HepG2 (cell line): ENCODE measurements at regions not wholly inside any gene's neighbourhood (a gene's known extent, or its start where the extent isn't known, plus 50 kb on each side); places are given as distances from the start of the nearest gene placed in this dataset.

ENCODE experiments used
- KLF16 ChIP-seq, 2 experiments: sonication (generic) in 1 of 2; formaldehyde crosslinking in 1 of 2; IDR thresholded peaks; 2 replicates each; pipeline versions ENCODE4 v1.6.1 to v1.8.0; 2016 to 2023; ENCODE audit warnings: missing genetic modification reagents in 2 of 2, missing compliant biosample characterization in 1 of 2
- NFE2L2 ChIP-seq: fragments of 150-350 bp; IDR thresholded peaks from 2 replicates; pipeline ENCODE4 v1.6.1; 2014; ENCODE audit warnings: low read length
- NR1H2 ChIP-seq: sonication (generic); formaldehyde crosslinking; IDR thresholded peaks from 2 replicates; pipeline ENCODE4 v1.8.1; 2022; ENCODE audit warnings: low read depth, missing genetic modification reagents, borderline replicate concordance
- PRPF4 ChIP-seq: fragments of 200-400 bp; formaldehyde crosslinking; IDR thresholded peaks from 2 replicates; pipeline ENCODE4 v1.6.1; 2016; ENCODE audit warnings: low read length, low read depth; ENCODE audit not compliant: poor library complexity, severe bottlenecking
- SMYD3 ChIP-seq: sonication (generic); formaldehyde crosslinking; IDR thresholded peaks from 2 replicates; pipeline ENCODE4 v1.8.1; 2023; ENCODE audit warnings: mild to moderate bottlenecking, missing genetic modification reagents
- ZFP36 ChIP-seq: fragments of 150-350 bp; IDR thresholded peaks from 2 replicates; pipeline ENCODE4 v1.6.1; 2018; ENCODE audit warnings: borderline replicate concordance, low read length, low read depth; ENCODE audit not compliant: partially characterized antibody
- TF ChIP-seq, protein P1 (sequence below): sonication (generic); formaldehyde crosslinking; IDR thresholded peaks from 2 replicates; pipeline ENCODE4 v1.4.0; 2020; ENCODE audit warnings: missing genetic modification reagents
- TF ChIP-seq, protein P2 (sequence below): sonication (generic); formaldehyde crosslinking; IDR thresholded peaks from 2 replicates; pipeline ENCODE4 v1.5.0; 2020; ENCODE audit warnings: mild to moderate bottlenecking, missing genetic modification reagents, borderline replicate concordance
- TF ChIP-seq, protein P3 (sequence below): IDR thresholded peaks from 2 replicates; pipeline ENCODE4 v1.6.1; 2012; ENCODE audit warnings: inconsistent platforms

DNA sequence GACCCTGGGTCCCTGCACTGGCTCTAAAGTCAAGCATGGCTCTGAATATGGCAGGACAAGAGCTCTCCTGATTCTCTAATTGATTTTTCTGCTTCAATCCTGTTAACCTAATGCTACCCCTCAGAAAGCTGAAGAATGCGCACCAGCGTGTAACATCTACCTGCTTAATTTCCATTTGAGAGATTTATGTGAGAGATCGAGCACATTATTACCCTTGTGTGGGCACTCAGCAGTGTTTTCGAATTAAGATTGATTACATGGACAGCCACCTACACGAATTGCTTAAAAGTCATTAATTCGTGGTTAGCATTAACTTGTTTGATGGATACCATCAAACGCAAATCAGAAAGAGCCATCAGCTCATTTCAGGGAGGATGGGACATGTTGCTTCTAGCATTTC is 88.7 kb upstream of the PLPP4 start:
- TF ChIP-seq, protein P1, sequence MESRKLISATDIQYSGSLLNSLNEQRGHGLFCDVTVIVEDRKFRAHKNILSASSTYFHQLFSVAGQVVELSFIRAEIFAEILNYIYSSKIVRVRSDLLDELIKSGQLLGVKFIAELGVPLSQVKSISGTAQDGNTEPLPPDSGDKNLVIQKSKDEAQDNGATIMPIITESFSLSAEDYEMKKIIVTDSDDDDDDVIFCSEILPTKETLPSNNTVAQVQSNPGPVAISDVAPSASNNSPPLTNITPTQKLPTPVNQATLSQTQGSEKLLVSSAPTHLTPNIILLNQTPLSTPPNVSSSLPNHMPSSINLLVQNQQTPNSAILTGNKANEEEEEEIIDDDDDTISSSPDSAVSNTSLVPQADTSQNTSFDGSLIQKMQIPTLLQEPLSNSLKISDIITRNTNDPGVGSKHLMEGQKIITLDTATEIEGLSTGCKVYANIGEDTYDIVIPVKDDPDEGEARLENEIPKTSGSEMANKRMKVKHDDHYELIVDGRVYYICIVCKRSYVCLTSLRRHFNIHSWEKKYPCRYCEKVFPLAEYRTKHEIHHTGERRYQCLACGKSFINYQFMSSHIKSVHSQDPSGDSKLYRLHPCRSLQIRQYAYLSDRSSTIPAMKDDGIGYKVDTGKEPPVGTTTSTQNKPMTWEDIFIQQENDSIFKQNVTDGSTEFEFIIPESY (CRISPR knock-in tag): no peak
- TF ChIP-seq KLF16 (CRISPR knock-in tag; IDR thresholded peaks at IDR 0.05) (no peak), PRPF4 (no peak), ZFP36 (no peak), NFE2L2 (no peak), NR1H2 (CRISPR knock-in tag) (no peak), SMYD3 (CRISPR knock-in tag) (no peak)
- TF ChIP-seq, protein P2, sequence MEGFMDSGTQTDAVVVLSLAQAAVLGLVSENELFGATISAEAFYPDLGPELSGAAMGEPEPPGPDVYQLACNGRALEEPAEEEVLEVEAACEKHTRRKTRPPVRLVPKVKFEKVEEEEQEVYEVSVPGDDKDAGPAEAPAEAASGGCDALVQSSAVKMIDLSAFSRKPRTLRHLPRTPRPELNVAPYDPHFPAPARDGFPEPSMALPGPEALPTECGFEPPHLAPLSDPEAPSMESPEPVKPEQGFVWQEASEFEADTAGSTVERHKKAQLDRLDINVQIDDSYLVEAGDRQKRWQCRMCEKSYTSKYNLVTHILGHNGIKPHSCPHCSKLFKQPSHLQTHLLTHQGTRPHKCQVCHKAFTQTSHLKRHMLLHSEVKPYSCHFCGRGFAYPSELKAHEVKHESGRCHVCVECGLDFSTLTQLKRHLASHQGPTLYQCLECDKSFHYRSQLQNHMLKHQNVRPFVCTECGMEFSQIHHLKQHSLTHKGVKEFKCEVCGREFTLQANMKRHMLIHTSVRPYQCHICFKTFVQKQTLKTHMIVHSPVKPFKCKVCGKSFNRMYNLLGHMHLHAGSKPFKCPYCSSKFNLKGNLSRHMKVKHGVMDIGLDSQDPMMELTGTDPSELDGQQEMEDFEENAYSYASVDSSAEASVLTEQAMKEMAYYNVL (CRISPR knock-in tag): no peak
- TF ChIP-seq, protein P3, sequence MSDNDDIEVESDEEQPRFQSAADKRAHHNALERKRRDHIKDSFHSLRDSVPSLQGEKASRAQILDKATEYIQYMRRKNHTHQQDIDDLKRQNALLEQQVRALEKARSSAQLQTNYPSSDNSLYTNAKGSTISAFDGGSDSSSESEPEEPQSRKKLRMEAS: no peak
